Endothelial cell of umbilical vein (primary cell): ENCODE measurements at regions not wholly inside any gene's neighbourhood (a gene's known extent, or its start where the extent isn't known, plus 50 kb on each side); places are given as distances from the start of the nearest gene placed in this dataset.

Experiments used
- EZH2 ChIP-seq: IDR thresholded peaks from 2 replicates; pipeline ENCODE4 v1.6.1; 2012; ENCODE audit warnings: borderline replicate concordance, low read depth, mild to moderate bottlenecking, moderate library complexity, low read length, inconsistent platforms; ENCODE audit not compliant: severe bottlenecking
- FOS ChIP-seq: IDR thresholded peaks from 2 replicates; pipeline ENCODE4 v1.6.1; 2011; ENCODE audit warnings: mild to moderate bottlenecking, low read length, moderate library complexity, borderline replicate concordance; ENCODE audit not compliant: insufficient read depth
- GATA2 ChIP-seq: IDR thresholded peaks from 2 replicates; pipeline ENCODE4 v1.7.0; 2011; ENCODE audit warnings: low read depth, mild to moderate bottlenecking, moderate library complexity, mixed read lengths, low read length; ENCODE audit not compliant: insufficient read length, insufficient read depth
- JUN ChIP-seq: IDR thresholded peaks from 2 replicates; pipeline ENCODE4 v1.6.1; 2011; ENCODE audit warnings: borderline replicate concordance, low read depth; ENCODE audit not compliant: insufficient read length, insufficient read depth
- MYC ChIP-seq: IDR thresholded peaks from one replicate; pipeline ENCODE4 v1.6.1; 2011; ENCODE audit warnings: mild to moderate bottlenecking, low read depth, low read length
- POLR2A ChIP-seq: IDR thresholded peaks from 2 replicates; pipeline ENCODE4 v1.6.1; 2012; ENCODE audit warnings: low read depth, mild to moderate bottlenecking, control low read depth, low read length
- POLR2AphosphoS5 ChIP-seq: IDR thresholded peaks from 2 replicates; pipeline ENCODE4 v1.6.1; 2012; ENCODE audit warnings: low read depth, mild to moderate bottlenecking, control low read depth, low read length, moderate library complexity; ENCODE audit not compliant: insufficient read depth
- TF ChIP-seq, protein P1 (sequence below), 2 donors: IDR thresholded peaks; 1 replicate in 1 of 2; 2 replicates in 1 of 2; pipeline ENCODE4 v1.5.1; 2011; ENCODE audit warnings: low read length in 2 of 2, mild to moderate bottlenecking in 2 of 2, moderate library complexity in 2 of 2, control low read depth in 1 of 2, inconsistent platforms in 1 of 2, low read depth in 1 of 2; ENCODE audit not compliant: insufficient read depth in 1 of 2; ENCODE audit errors: extremely low read depth in 1 of 2
- TF ChIP-seq, protein P2 (sequence below): IDR thresholded peaks from 2 replicates; pipeline ENCODE4 v1.6.1; 2011; ENCODE audit not compliant: insufficient read depth, insufficient read length

DNA sequence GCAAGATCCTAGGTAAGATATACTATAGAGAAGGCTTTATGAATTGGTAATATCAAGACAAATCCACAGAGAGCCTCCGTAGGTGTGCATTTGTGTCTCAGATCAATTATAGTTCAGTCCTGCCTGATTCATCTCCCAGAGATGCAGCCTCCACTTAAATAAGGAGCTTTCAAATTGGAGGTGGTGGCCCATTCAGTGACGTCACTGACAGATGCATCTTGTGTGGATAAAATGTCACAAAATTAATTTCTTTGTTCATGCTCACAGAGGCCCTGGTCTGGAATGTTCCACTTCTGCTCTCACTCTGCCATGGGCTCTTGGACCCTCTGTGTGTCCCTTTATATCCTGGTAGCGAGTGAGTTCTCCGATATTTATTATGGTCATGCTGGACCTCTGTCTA lies 157.1 kb upstream of the PRSS58 start:
- TF ChIP-seq POLR2A, result no peak
- TF ChIP-seq, protein P1, sequence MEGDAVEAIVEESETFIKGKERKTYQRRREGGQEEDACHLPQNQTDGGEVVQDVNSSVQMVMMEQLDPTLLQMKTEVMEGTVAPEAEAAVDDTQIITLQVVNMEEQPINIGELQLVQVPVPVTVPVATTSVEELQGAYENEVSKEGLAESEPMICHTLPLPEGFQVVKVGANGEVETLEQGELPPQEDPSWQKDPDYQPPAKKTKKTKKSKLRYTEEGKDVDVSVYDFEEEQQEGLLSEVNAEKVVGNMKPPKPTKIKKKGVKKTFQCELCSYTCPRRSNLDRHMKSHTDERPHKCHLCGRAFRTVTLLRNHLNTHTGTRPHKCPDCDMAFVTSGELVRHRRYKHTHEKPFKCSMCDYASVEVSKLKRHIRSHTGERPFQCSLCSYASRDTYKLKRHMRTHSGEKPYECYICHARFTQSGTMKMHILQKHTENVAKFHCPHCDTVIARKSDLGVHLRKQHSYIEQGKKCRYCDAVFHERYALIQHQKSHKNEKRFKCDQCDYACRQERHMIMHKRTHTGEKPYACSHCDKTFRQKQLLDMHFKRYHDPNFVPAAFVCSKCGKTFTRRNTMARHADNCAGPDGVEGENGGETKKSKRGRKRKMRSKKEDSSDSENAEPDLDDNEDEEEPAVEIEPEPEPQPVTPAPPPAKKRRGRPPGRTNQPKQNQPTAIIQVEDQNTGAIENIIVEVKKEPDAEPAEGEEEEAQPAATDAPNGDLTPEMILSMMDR (IDR thresholded peaks at IDR 0.05; ENCODE audit: extremely low read depth in 1 of 2, insufficient read depth in 1 of 2, low read depth in 1 of 2, low read length in 2 of 2), result no peak
- TF ChIP-seq EZH2, result no peak
- no peak for TF ChIP-seq MYC
- TF ChIP-seq, protein P2, sequence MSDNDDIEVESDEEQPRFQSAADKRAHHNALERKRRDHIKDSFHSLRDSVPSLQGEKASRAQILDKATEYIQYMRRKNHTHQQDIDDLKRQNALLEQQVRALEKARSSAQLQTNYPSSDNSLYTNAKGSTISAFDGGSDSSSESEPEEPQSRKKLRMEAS, result no peak
- no peak for TF ChIP-seq POLR2AphosphoS5
- no peak for TF ChIP-seq FOS
- TF ChIP-seq JUN, result no peak
- TF ChIP-seq GATA2, result no peak
